RPMI8226 (cell line): ENCODE measurements at regions not wholly inside any gene's neighbourhood (a gene's known extent, or its start where the extent isn't known, plus 50 kb on each side); places are given as distances from the start of the nearest gene placed in this dataset.
"Not testable (repeated sequence)": the region's sequence is repeated elsewhere in the genome, so short reads cannot be mapped to it uniquely, and the experiment has no call there.

ENCODE experiments used
- DNase-seq: peaks from one replicate; pipeline ENCODE4 v3.0.0-alpha.2; 2015

- DNase-seq, result no peak
Observed at GRCh38 chr13:71213252-71213821, 653.7 kb downstream of the DACH1 start.

DNA sequence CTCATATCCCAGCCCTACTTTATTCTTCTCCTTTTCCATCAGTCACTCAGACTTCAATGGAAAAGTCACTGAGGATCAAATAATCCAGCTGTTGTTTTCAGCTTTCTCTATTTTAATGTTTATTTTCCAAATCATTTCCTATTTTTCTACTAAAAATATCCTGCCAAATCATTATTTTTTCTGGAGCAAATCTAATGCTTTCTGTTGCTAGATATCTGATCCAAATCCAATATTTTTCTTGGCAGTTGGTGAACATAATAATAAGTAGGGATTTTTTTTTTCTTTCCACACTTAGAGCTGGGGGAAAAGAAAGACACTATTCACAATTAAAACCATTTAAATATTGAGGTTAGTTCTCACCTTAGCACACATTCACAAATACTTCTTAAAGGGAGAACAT, 656.1 kb downstream of the DACH1 start:
- DNase-seq, result no peak

GRCh38 chr13:71209217-71209616, 657.8 kb downstream of the DACH1 start:
- no peak for DNase-seq

- DNase-seq, result not testable (repeated sequence)
Observed at GRCh38 chr13:71184583-71184982, 682.4 kb downstream of the DACH1 start.

GRCh38 chr13:71183352-71183751, 683.7 kb downstream of the DACH1 start:
- DNase-seq, result not testable (repeated sequence)

DNA sequence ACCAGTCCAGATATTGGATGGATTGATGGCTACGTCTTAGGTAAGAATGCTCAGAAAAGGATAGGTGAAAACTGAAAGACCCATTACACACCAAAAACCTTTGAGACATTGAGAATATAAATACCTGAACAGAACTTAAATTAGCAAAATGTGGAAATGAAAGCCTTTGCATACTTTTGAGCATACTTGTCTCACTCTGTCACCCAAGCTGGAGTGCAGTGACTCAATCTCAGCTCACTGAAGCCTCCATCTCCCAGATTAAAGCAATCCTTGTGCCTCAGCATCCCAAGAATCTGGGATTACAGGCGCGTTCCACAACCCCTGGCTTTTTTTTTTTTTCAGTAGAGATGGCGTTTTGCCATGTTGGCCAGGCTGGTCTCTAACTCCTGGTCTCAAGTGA, 695.3 kb downstream of the DACH1 start:
- no peak for DNase-seq

DNA sequence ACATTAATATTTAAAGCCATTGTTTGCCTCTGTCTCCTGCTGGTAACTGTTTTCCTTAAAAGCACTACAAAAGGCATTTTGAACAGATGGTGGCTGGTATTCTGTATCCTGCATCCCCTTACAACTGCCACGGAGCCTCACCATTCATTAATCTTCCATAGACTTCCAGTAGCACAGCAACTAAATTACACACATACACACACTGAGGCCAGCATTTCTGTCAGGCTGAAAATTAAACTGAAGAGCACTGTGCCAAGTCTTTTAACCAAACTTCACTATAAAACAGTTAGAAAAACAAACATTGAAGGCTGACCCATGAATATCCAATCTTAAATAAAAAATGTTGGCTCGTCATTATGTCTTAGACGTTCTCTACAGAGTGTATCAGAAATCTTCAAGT, 697.8 kb downstream of the DACH1 start:
- DNase-seq, result no peak

- no peak for DNase-seq
Observed at GRCh38 chr13:71156550-71156949, 710.5 kb downstream of the DACH1 start.

GRCh38 chr13:71149498-71150363, 717.3 kb downstream of the DACH1 start:
- peak; percentile 59 for DNase-seq

GRCh38 chr13:71149046-71149445, 718.0 kb downstream of the DACH1 start:
- DNase-seq, result peak; percentile 3

GRCh38 chr13:71148396-71148795, 718.6 kb downstream of the DACH1 start:
- DNase-seq, result peak; percentile 5

GRCh38 chr13:71144883-71145282, 722.1 kb downstream of the DACH1 start:
- no peak for DNase-seq

DNA sequence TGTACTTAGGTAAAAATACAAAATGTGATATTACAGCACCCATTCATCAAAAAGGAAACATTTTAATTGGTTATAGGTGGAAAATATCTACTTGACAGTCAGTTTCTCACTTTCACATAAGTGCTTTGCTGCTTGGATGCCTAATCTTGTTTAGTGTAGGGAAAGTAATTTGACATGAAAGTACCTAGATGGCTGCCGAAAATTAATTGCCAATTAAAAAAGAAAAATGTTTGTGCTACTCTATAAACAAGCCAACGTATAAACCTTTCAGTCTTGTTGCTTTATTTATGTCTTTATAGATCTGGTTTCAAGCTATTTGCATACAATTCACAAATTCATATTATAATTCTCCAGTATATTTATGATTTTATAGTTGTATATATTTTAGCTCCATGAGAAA, 729.9 kb downstream of the DACH1 start:
- no peak for DNase-seq

- DNase-seq, result no peak
Observed at GRCh38 chr13:71124230-71124629, 742.8 kb downstream of the DACH1 start.

GRCh38 chr13:71118779-71119364, 748.1 kb downstream of the DACH1 start:
- DNase-seq, result no peak

GRCh38 chr13:71117920-71118319, 749.1 kb downstream of the DACH1 start:
- DNase-seq, result no peak

GRCh38 chr13:71115301-71115700, 751.7 kb downstream of the DACH1 start:
- DNase-seq, result no peak

DNA sequence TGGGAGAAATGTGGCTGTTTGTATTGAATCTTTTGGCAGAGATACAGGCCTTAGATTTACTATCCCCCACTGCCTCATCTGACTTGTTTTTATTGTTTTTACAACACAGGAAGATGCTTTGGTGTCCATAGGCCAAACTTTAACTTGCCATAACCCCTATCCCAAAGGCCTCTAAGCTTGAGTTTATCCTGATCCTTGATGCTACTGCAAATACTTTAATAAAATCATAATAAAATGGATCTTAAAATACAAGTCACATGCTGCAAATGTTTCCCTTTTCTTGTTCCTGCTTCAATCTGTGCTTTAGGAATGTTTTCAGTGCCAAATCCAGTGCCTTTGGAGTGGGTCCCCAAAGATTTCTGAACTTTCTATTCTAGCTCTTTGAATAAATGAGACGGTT, 770.6 kb downstream of the DACH1 start:
- no peak for DNase-seq

DNA sequence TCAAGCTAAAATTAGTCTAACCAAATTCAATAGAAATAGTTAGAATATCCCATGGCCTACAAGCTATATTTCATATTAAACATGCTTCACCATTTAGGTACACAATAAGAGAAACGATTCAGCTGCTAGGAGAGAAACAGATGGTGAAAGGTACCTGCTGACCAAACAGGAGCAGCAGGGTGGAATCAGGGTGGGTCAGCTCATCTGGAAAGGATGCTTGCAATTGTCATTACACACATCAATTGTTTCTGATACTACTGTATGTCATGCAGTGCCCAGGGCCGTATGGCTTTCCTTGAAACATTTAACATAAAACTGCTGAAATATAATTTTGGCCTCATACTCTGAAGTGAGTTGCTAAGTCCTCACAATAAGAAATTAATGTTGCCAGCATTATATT, 776.0 kb downstream of the DACH1 start:
- DNase-seq, result no peak

DNA sequence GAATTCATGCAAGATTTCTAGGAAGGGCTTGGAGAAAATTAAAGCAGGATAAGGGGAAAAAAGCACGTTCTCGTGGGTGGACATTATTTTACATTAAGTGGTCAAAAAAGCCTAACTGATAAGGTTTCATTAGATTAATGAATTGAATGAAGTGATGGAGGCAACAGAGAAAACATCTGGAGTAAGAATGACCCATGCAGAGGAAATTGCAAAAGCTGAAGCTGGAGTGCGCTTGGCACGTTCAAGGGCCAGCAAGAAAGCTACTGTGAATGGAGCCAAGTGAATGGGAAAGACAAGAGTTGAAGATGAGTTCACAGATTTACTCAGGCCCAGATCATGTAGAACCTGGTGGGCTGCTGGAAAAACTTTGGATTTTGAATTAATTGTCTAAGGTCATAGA, 777.9 kb downstream of the DACH1 start:
- DNase-seq, result no peak

DNA sequence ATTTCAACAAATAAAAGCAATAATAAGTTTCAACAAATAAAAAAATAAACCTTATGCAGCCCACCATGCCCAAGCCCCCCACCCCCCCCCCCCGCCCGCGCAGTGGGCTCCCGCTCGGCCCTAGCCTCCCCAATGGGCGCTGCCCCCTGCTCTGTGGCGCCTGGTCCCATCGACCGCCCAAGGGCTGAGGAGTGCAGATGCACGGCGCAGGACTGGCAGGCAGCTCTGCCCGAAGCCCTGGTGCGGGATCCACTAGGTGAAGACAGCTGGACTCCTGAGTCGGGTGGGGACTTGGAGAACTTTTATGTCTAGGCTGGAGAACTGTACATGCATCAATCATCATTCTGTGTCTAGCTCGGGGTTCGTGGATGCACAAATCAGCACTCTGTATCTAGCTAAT, 779.6 kb downstream of the DACH1 start:
- no peak for DNase-seq

- no peak for DNase-seq
Observed at GRCh38 chr13:71087006-71087405, 780.0 kb downstream of the DACH1 start.

DNA sequence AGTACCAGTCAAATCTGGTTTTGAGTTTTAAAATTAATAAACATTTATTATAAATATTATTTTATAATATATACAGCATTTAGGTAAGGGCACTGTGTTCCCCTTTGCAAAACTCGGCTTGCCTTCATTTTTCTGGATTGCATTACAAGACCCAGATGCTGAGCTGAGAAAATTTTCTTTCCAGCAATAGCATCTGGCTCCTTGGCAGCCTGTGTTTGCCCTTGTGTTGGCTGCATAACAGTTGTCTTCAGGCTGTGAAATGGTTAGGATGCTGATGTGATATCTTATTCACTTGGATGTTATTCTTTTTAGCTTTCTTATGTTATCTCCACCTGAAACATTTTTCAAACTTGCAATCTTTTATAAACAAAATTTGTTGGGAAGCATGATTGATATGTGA, 784.4 kb downstream of the DACH1 start:
- no peak for DNase-seq

DNA sequence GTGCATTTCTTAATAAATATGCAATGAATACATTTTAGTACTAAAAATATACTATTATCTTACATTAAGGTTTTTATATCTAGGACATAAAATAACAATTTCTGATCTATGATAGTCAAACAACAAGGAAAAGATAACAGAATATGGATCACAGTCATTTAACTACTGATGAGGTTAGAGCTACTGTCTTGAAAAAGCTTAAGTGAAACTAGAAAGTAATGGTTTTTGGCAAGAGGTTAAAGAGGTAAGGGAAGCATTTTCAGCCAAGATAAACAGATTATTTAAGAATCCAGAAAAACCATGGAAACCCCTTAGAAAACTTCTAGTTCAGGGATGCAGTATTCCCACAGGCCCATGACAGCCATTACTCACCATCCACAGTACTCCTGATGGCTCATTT, 787.4 kb downstream of the DACH1 start:
- DNase-seq, result no peak
